ENCODE measurements at regions not wholly inside any gene's neighbourhood (a gene's known extent, or its start where the extent isn't known, plus 50 kb on each side); places are given as distances from the start of the nearest gene placed in this dataset.

GRCh38 chr3:153337369-153337768, 175.3 kb downstream of the RAP2B start:
- no peak overlapping the region for H3K4me3 ChIP-seq (replicated peaks in 1 of 4; ENCODE audit: control extremely low read depth in 1 of 4, insufficient read depth in 1 of 4, low read depth in 3 of 4, low read length in 4 of 4)
- no peak overlapping the region for H3K9ac ChIP-seq (ENCODE audit: insufficient read depth, low read length)
- DNase-seq (ENCODE audit: low read depth in 2 of 2) = no peak
- H3K36me3 ChIP-seq (ENCODE audit: control insufficient read depth, insufficient read depth, low read length) = no peaks in the 10 kb centered on the region
- H4K20me1 ChIP-seq (ENCODE audit: control insufficient read depth, extremely low read depth, insufficient read depth, low read length) = no peaks in the 10 kb centered on the region
- no peaks in the 10 kb centered on the region for H3K79me2 ChIP-seq (ENCODE audit: control insufficient read depth, insufficient read depth, low read length)
- H3K4me1 ChIP-seq (ENCODE audit: control insufficient read depth, extremely low read depth, insufficient read depth, low read length) = no peaks in the 10 kb centered on the region
- H3K27me3 ChIP-seq (ENCODE audit: control insufficient read depth, insufficient read depth, low read length) = no peaks in the 10 kb centered on the region
- TF ChIP-seq CTCF (conservative IDR thresholded peaks at IDR 0.05 in 1 of 2, IDR thresholded peaks at IDR 0.05 in 1 of 2; ENCODE audit: low read depth in 1 of 2, low read length in 2 of 2) (no peak), EZH2 (IDR thresholded peaks at IDR 0.05; ENCODE audit: low read length, missing control alignments) (no peak)
- no peak overlapping the region for H3K27ac ChIP-seq (ENCODE audit: insufficient read depth, low read length)
- no peaks in the 10 kb centered on the region for H3K9me3 ChIP-seq (ENCODE audit: control insufficient read depth, insufficient read depth, low read depth, low read length)
- H3K4me2 ChIP-seq (ENCODE audit: extremely low read depth, insufficient read depth, low read length) = no peak overlapping the region
- H2AFZ ChIP-seq (ENCODE audit: low read length) = no peak overlapping the region

- Histone ChIP-seq H3K36me3 (ENCODE audit: control insufficient read depth, insufficient read depth, low read length) (no peaks in the 10 kb centered on the region), H4K20me1 (ENCODE audit: control insufficient read depth, extremely low read depth, insufficient read depth, low read length) (no peaks in the 10 kb centered on the region), H2AFZ (ENCODE audit: low read length) (no peak overlapping the region), H3K79me2 (ENCODE audit: control insufficient read depth, insufficient read depth, low read length) (no peaks in the 10 kb centered on the region), H3K4me3 (replicated peaks in 1 of 4; ENCODE audit: control extremely low read depth in 1 of 4, insufficient read depth in 1 of 4, low read depth in 3 of 4, low read length in 4 of 4) (no peak overlapping the region), H3K4me1 (ENCODE audit: control insufficient read depth, extremely low read depth, insufficient read depth, low read length) (no peaks in the 10 kb centered on the region), H3K27ac (ENCODE audit: insufficient read depth, low read length) (no peak overlapping the region), H3K9me3 (ENCODE audit: control insufficient read depth, insufficient read depth, low read depth, low read length) (no peaks in the 10 kb centered on the region), H3K9ac (ENCODE audit: insufficient read depth, low read length) (no peak overlapping the region), H3K27me3 (ENCODE audit: control insufficient read depth, insufficient read depth, low read length) (no peaks in the 10 kb centered on the region), H3K4me2 (ENCODE audit: extremely low read depth, insufficient read depth, low read length) (no peak overlapping the region)
- no peak for TF ChIP-seq EZH2 (IDR thresholded peaks at IDR 0.05; ENCODE audit: low read length, missing control alignments)
- no peak for TF ChIP-seq CTCF (conservative IDR thresholded peaks at IDR 0.05 in 1 of 2, IDR thresholded peaks at IDR 0.05 in 1 of 2; ENCODE audit: low read depth in 1 of 2, low read length in 2 of 2)
- peak; percentile 67 to 82 for DNase-seq (ENCODE audit: low read depth in 2 of 2)
Measured at GRCh38 chr3:153338487-153338886, 176.5 kb downstream of the RAP2B start.

DNA sequence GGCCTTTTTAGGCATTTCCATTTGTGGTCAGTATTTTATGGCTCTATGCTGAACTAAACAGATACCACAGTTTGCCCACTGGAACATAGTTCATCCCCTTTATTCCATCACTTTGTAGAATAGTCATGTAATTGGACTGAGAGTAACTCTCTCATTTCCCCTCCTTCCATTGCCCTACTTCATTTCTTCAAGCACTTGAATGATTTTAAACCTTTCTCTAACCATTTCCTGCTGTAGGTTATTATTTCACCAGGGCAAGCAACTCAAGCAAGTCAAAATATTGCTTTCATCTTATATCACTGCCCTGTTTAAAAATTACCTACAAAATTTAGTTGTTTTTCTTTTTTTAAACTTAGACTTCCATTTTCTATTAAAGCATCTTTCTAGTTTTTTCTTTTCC, 177.0 kb downstream of the RAP2B start:
- Histone ChIP-seq H2AFZ (ENCODE audit: low read length) (no peak overlapping the region), H4K20me1 (ENCODE audit: control insufficient read depth, extremely low read depth, insufficient read depth, low read length) (no peaks in the 10 kb centered on the region), H3K4me2 (ENCODE audit: extremely low read depth, insufficient read depth, low read length) (no peak overlapping the region), H3K4me1 (ENCODE audit: control insufficient read depth, extremely low read depth, insufficient read depth, low read length) (no peaks in the 10 kb centered on the region), H3K27ac (ENCODE audit: insufficient read depth, low read length) (no peak overlapping the region), H3K79me2 (ENCODE audit: control insufficient read depth, insufficient read depth, low read length) (no peaks in the 10 kb centered on the region), H3K9ac (ENCODE audit: insufficient read depth, low read length) (no peak overlapping the region), H3K27me3 (ENCODE audit: control insufficient read depth, insufficient read depth, low read length) (no peaks in the 10 kb centered on the region), H3K36me3 (ENCODE audit: control insufficient read depth, insufficient read depth, low read length) (no peaks in the 10 kb centered on the region), H3K4me3 (replicated peaks in 1 of 4; ENCODE audit: control extremely low read depth in 1 of 4, insufficient read depth in 1 of 4, low read depth in 3 of 4, low read length in 4 of 4) (no peak overlapping the region), H3K9me3 (ENCODE audit: control insufficient read depth, insufficient read depth, low read depth, low read length) (no peaks in the 10 kb centered on the region)
- peak; percentile 14 to 15 for DNase-seq (ENCODE audit: low read depth in 2 of 2)
- TF ChIP-seq EZH2 (IDR thresholded peaks at IDR 0.05; ENCODE audit: low read length, missing control alignments) (no peak), CTCF (conservative IDR thresholded peaks at IDR 0.05 in 1 of 2, IDR thresholded peaks at IDR 0.05 in 1 of 2; ENCODE audit: low read depth in 1 of 2, low read length in 2 of 2) (no peak)

All from fibroblast of lung (primary cell).